ENCODE measurements at regions not wholly inside any gene's neighbourhood (a gene's known extent, or its start where the extent isn't known, plus 50 kb on each side); places are given as distances from the start of the nearest gene placed in this dataset.

DNA sequence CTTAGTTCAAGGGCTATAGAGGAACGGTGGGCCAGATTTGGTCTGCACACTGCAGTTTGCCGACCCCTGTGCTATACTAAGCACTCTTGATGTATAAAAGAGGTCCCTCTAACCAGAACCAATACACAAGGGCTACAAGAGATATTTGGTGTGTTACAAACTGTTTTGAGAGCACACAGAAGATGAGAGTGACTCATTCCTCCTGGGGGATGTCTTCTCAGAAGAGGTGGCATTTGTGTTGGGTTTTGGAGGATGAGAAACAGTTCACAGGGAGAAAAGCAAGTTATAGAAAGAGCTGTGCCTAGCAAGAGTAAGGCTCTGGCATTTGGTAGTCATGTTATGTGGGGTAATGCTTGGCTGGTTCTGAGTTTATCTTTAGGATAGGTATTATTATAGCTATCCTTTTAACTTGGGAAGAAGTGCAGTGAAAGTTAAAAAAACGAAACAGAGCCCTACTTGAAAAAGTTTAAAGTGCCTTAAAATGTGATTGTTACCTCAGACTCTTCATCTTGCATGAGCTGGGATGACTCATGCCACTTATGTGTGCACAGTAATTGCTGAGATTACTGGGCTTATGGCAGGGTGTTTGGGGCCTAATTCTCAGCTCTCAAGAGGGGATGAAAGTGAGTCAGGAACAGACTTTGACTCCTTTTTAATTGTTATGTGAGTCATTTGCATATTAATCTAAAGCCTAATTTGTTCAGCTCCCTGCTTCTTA is 160.4 kb downstream of the KIF20B start:
- no peak overlapping the region for H3K4me3 ChIP-seq
- DNase-seq (no peak), FAIRE-seq (no peak), ATAC-seq (no peak)
- intact Hi-C loops (cut with DNase I), result no loop called here
- H3K27me3 ChIP-seq, result no peaks in the 10 kb centered on the region
- H3K27ac ChIP-seq, result no peak overlapping the region
- no peaks in the 10 kb centered on the region for H3K4me1 ChIP-seq
- WGBS, 2 donors, result 62 to 77% methylated on average over 3 of the region's 3 CpGs
- TF ChIP-seq, protein P1, sequence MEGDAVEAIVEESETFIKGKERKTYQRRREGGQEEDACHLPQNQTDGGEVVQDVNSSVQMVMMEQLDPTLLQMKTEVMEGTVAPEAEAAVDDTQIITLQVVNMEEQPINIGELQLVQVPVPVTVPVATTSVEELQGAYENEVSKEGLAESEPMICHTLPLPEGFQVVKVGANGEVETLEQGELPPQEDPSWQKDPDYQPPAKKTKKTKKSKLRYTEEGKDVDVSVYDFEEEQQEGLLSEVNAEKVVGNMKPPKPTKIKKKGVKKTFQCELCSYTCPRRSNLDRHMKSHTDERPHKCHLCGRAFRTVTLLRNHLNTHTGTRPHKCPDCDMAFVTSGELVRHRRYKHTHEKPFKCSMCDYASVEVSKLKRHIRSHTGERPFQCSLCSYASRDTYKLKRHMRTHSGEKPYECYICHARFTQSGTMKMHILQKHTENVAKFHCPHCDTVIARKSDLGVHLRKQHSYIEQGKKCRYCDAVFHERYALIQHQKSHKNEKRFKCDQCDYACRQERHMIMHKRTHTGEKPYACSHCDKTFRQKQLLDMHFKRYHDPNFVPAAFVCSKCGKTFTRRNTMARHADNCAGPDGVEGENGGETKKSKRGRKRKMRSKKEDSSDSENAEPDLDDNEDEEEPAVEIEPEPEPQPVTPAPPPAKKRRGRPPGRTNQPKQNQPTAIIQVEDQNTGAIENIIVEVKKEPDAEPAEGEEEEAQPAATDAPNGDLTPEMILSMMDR (IDR thresholded peaks at IDR 0.05), result no peak
- no peaks in the 10 kb centered on the region for H3K9me3 ChIP-seq
- H3K36me3 ChIP-seq, result no peaks in the 10 kb centered on the region

DNA sequence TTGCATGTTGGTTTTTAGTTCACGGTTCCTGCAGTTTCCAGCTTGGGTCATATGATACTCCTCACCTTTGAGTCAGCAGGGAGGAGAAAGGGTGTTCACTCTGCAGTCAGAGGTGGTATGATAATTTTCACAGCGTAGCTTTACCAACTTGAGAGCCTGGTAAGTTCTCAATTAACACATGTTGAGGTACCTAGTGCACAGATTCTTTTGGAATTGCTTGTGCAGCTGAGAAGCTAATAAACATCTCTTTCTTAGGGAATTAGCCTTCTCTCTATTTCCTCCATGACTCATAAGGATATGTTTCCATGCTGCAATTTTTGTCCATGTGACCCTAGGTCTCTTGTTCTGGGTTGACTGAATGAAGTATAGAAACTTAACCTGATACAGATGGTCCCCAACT is 166.6 kb downstream of the KIF20B start:
- FAIRE-seq (no peak), DNase-seq (no peak), ATAC-seq (no peak)
- TF ChIP-seq, protein P1 (IDR thresholded peaks at IDR 0.05), result no peak
- H3K27me3 ChIP-seq, result no peaks in the 10 kb centered on the region
- no peak overlapping the region for H3K4me3 ChIP-seq
- no peaks in the 10 kb centered on the region for H3K4me1 ChIP-seq
- WGBS, 2 donors, result 45 to 69% methylated on average over 2 of the region's 2 CpGs
- H3K27ac ChIP-seq, result no peak overlapping the region
- intact Hi-C loops (cut with DNase I), result no loop called here
- H3K36me3 ChIP-seq, result no peaks in the 10 kb centered on the region
- H3K9me3 ChIP-seq, result no peaks in the 10 kb centered on the region

DNA sequence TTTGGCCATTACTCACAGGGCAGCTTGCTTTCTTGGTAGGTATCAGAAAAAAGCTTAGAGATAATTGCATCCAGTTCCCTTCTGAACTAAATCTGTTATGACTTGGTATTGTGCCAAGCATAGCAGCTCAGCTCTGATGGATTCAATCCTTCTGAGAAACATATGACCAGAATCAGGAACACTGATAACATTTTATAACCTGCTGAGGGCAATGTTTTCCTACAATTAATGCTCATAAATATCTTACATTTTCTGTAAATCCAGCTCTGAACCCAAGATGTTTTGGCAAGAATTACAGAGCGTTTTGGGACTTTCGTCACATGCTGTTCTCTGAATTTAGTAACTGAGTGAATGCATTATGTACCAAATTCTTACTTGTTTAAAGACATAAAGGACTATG is 167.8 kb downstream of the KIF20B start:
- TF ChIP-seq, protein P1 (IDR thresholded peaks at IDR 0.05), result no peak
- 55 to 68% methylated on average over 2 of the region's 2 CpGs for WGBS, 2 donors
- FAIRE-seq, result no peak
- no peak for ATAC-seq
- no peaks in the 10 kb centered on the region for H3K4me1 ChIP-seq
- no peaks in the 10 kb centered on the region for H3K27me3 ChIP-seq
- H3K27ac ChIP-seq, result no peak overlapping the region
- H3K9me3 ChIP-seq, result no peaks in the 10 kb centered on the region
- no peaks in the 10 kb centered on the region for H3K36me3 ChIP-seq
- no peak for DNase-seq
- intact Hi-C loops (cut with DNase I), result no loop called here
- no peak overlapping the region for H3K4me3 ChIP-seq

DNA sequence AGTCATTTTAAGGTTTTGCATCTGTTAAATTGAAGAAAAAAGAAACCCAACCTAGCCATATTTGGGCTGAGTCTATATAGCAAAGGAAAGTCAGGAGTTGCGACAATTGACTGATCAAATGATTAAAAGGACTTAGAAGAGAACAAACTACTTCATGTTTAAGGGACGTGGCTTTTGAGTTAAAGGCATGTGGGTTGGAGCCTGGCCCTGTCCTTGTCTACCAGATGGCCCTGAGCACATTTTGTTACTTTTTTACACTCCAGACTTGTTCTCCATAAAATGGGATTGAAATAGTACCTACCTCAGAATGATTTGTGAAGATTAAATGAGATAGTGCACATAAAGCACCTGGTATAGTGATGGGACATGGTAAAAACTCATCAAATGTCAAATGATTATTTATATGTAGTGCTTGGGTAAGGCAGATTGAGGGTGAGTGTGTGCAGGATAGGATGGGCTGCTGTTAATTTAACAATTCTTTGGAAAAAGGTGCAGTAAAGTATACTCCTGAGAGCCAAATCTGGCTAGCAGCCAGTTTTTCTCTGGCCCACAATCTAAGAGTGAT is 168.3 kb downstream of the KIF20B start:
- H3K9me3 ChIP-seq, result no peaks in the 10 kb centered on the region
- H3K4me1 ChIP-seq, result no peaks in the 10 kb centered on the region
- H3K4me3 ChIP-seq, result no peak overlapping the region
- TF ChIP-seq, protein P1 (IDR thresholded peaks at IDR 0.05), result no peak
- intact Hi-C loops (cut with DNase I), result no loop called here
- 59 to 75% methylated on average over 2 of the region's 2 CpGs for WGBS, 2 donors
- H3K27ac ChIP-seq, result no peak overlapping the region
- no peak for FAIRE-seq
- no peak for ATAC-seq
- DNase-seq, result no peak
- H3K27me3 ChIP-seq, result no peaks in the 10 kb centered on the region
- H3K36me3 ChIP-seq, result no peaks in the 10 kb centered on the region

DNA sequence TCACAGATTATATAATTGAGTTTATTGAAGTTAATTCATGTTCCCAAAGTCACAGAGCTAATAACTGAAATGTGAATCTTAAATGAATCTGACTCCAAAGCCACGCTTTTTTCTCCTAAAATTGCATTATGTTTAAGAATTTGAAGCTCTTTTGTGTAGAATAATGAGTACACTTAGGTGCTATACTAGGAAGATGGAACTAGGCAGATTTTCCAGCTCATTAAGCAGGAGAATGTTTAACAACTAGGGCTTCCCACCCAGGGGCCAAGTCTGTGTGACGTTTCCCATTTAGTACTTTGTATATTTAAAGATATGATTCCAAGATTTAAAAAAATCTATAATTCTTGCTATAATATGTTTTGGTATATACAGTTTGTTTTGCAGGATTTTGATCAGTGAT is 169.5 kb downstream of the KIF20B start:
- ATAC-seq, result no peak
- intact Hi-C loops (cut with DNase I), result no loop called here
- no peaks in the 10 kb centered on the region for H3K36me3 ChIP-seq
- no peaks in the 10 kb centered on the region for H3K27me3 ChIP-seq
- TF ChIP-seq, protein P1 (IDR thresholded peaks at IDR 0.05), result no peak
- 63 to 65% methylated on average over 2 of the region's 2 CpGs for WGBS, 2 donors
- no peak overlapping the region for H3K4me3 ChIP-seq
- H3K4me1 ChIP-seq, result no peaks in the 10 kb centered on the region
- no peaks in the 10 kb centered on the region for H3K9me3 ChIP-seq
- H3K27ac ChIP-seq, result no peak overlapping the region
- no peak for FAIRE-seq
- DNase-seq, result no peak
